H1 (cell line): ENCODE measurements at regions not wholly inside any gene's neighbourhood (a gene's known extent, or its start where the extent isn't known, plus 50 kb on each side); places are given as distances from the start of the nearest gene placed in this dataset.
"Not testable (repeated sequence)": the region's sequence is repeated elsewhere in the genome, so short reads cannot be mapped to it uniquely, and the experiment has no call there.

ENCODE experiments used
- CTCF ChIA-PET: fragments of 300-600 bp; sonication (Branson Sonifier 250); formaldehyde crosslinking; loops from one replicate; lab custom pipeline; 2021; ENCODE audit not compliant: partially characterized antibody; lab: Charles Lee
- POLR2A ChIA-PET: fragments of 300-600 bp; sonication (Branson Sonifier 250); formaldehyde crosslinking; loops from one replicate; lab custom pipeline; 2021; ENCODE audit warnings: inconsistent platforms; ENCODE audit not compliant: partially characterized antibody; lab: Charles Lee
- DNase-seq, 2 experiments: peaks; one replicate each; pipeline versions ENCODE4 v3.0.0 to v3.0.0-alpha.2; 2010 to 2022; ENCODE audit warnings: low spot score in 2 of 2, low read depth in 1 of 2, mixed read lengths in 1 of 2
- FAIRE-seq: peaks from 2 replicates; lab custom pipeline; 2011; peaks lifted over from hg19 to GRCh38; lab: Jason Lieb, UNC
- H2AFZ ChIP-seq: 2 replicates; pipeline ENCODE4 v1.8.1; 2012; ENCODE audit warnings: low read length, inconsistent platforms
- H2AK5ac ChIP-seq: 2 replicates; pipeline ENCODE4 v1.6.1; 2013; ENCODE audit warnings: low read depth, low read length
- H2BK120ac ChIP-seq: replicated peaks from 2 replicates; pipeline ENCODE3; 2013; ENCODE audit warnings: low read depth, low read length, inconsistent platforms
- H2BK12ac ChIP-seq: 2 replicates; pipeline ENCODE4 v1.6.1; 2013; ENCODE audit warnings: low read depth, low read length
- H2BK15ac ChIP-seq: 2 replicates; pipeline ENCODE4 v1.6.1; 2013; ENCODE audit warnings: low read length
- H2BK20ac ChIP-seq: 2 replicates; pipeline ENCODE4 v1.6.1; 2013; ENCODE audit warnings: low read length
- H2BK5ac ChIP-seq: 2 replicates; pipeline ENCODE4 v1.6.1; 2013; ENCODE audit warnings: low read depth, low read length
- H3K14ac ChIP-seq: 2 replicates; pipeline ENCODE4 v1.6.1; 2013; ENCODE audit warnings: inconsistent platforms; ENCODE audit not compliant: insufficient read length
- H3K18ac ChIP-seq: 2 replicates; pipeline ENCODE4 v1.6.1; 2013; ENCODE audit warnings: low read length; ENCODE audit errors: extremely low read depth
- H3K23ac ChIP-seq: 2 replicates; pipeline ENCODE4 v1.6.1; 2013; ENCODE audit warnings: inconsistent platforms; ENCODE audit not compliant: insufficient read length
- H3K23me2 ChIP-seq: 2 replicates; pipeline ENCODE4 v1.6.1; 2013; ENCODE audit warnings: low read depth, low read length
- H3K27ac ChIP-seq: 2 replicates; pipeline ENCODE4 v1.6.1; 2011; ENCODE audit warnings: low read depth, low read length, inconsistent platforms
- H3K27me3 ChIP-seq, 4 experiments: replicated peaks in 1 of 4; 1 replicate in 1 of 4; 2 replicates in 3 of 4; pipeline versions ENCODE4 v1.6.1 to v1.8.1; 2011 to 2013; ENCODE audit warnings: low read length in 3 of 4, mild to moderate bottlenecking in 3 of 4, inconsistent platforms in 2 of 4, mixed read lengths in 2 of 4, moderate library complexity in 1 of 4; ENCODE audit not compliant: control insufficient read depth in 3 of 4, insufficient read depth in 3 of 4; ENCODE audit errors: extremely low read depth in 1 of 4
- H3K36me3 ChIP-seq, 4 experiments: 2 replicates each; pipeline versions ENCODE4 v1.6.1 to v1.8.1; 2011 to 2013; ENCODE audit warnings: mild to moderate bottlenecking in 4 of 4, low read length in 3 of 4, moderate library complexity in 2 of 4, control low read depth in 1 of 4, inconsistent platforms in 1 of 4; ENCODE audit not compliant: insufficient read depth in 4 of 4, control insufficient read depth in 2 of 4
- H3K4ac ChIP-seq: replicated peaks from 2 replicates; pipeline ENCODE3; 2013; ENCODE audit warnings: low read length, low read depth, mixed read lengths, inconsistent platforms; ENCODE audit not compliant: insufficient read length
- H3K4me1 ChIP-seq, 4 experiments: replicated peaks in 1 of 4; 1 replicate in 1 of 4; 2 replicates in 3 of 4; pipeline versions ENCODE4 v1.6.1 to v1.8.1; 2011 to 2013; ENCODE audit warnings: low read length in 3 of 4, inconsistent platforms in 2 of 4, mixed read lengths in 1 of 4; ENCODE audit not compliant: insufficient read depth in 4 of 4, control insufficient read depth in 3 of 4
- H3K4me2 ChIP-seq, 2 experiments: 2 replicates each; pipeline versions ENCODE4 v1.6.1 to v1.8.1; 2011 to 2013; ENCODE audit warnings: low read depth in 2 of 2, low read length in 2 of 2, control low read depth in 1 of 2, inconsistent platforms in 1 of 2, mild to moderate bottlenecking in 1 of 2; ENCODE audit not compliant: insufficient read depth in 1 of 2
- H3K4me3 ChIP-seq, 4 experiments: fragments of 200-600, 300-600 bp in 1 of 4; sonication (generic), shearing (Covaris generic), sonication (Bioruptor Twin) in 1 of 4; 2 replicates each; pipeline versions ENCODE4 v1.5.1 to v1.8.1; 2011 to 2016; ENCODE audit warnings: low read length in 4 of 4, low read depth in 3 of 4, control low read depth in 2 of 4, inconsistent platforms in 2 of 4, mild to moderate bottlenecking in 2 of 4, mixed read lengths in 1 of 4, moderate library complexity in 1 of 4; ENCODE audit not compliant: insufficient read depth in 2 of 4; ENCODE audit errors: extremely low read depth in 1 of 4
- H3K56ac ChIP-seq: replicated peaks from 2 replicates; pipeline ENCODE3; 2013; ENCODE audit warnings: low read depth, mild to moderate bottlenecking, mixed read lengths, low read length, inconsistent platforms; ENCODE audit not compliant: insufficient read length
- H3K79me1 ChIP-seq: 2 replicates; pipeline ENCODE4 v1.6.1; 2013; ENCODE audit warnings: low read depth, low read length, control low read depth
- H3K79me2 ChIP-seq, 2 experiments: 2 replicates each; pipeline versions ENCODE4 v1.6.1 to v1.8.1; 2012 to 2013; ENCODE audit warnings: low read length in 2 of 2, mild to moderate bottlenecking in 2 of 2, inconsistent platforms in 1 of 2; ENCODE audit not compliant: insufficient read depth in 2 of 2, control insufficient read depth in 1 of 2
- H3K9ac ChIP-seq, 4 experiments: replicated peaks in 1 of 4; 1 replicate in 1 of 4; 2 replicates in 3 of 4; pipeline versions ENCODE4 v1.6.1 to v1.8.1; 2011 to 2013; ENCODE audit warnings: low read depth in 3 of 4, low read length in 3 of 4, control low read depth in 2 of 4, mild to moderate bottlenecking in 2 of 4, moderate library complexity in 2 of 4, inconsistent platforms in 1 of 4; ENCODE audit errors: extremely low read depth in 1 of 4
- H3K9me3 ChIP-seq, 2 experiments: 2 replicates each; pipeline versions ENCODE4 v1.6.1 to v1.8.1; 2012 to 2013; ENCODE audit warnings: mild to moderate bottlenecking in 2 of 2, moderate library complexity in 2 of 2, control low read depth in 1 of 2, inconsistent platforms in 1 of 2, low read depth in 1 of 2, low read length in 1 of 2, mixed read lengths in 1 of 2; ENCODE audit not compliant: insufficient read depth in 2 of 2
- H4K20me1 ChIP-seq, 2 experiments: replicated peaks in 1 of 2; 2 replicates each; pipeline versions ENCODE3 to v1.8.1; 2011 to 2013; ENCODE audit warnings: inconsistent platforms in 2 of 2, low read length in 2 of 2, mild to moderate bottlenecking in 1 of 2; ENCODE audit not compliant: insufficient read depth in 2 of 2, control insufficient read depth in 1 of 2
- H4K5ac ChIP-seq: 2 replicates; pipeline ENCODE4 v1.6.1; 2013; ENCODE audit warnings: low read length, low read depth, mixed read lengths, inconsistent platforms; ENCODE audit not compliant: insufficient read length
- H4K8ac ChIP-seq: 2 replicates; pipeline ENCODE4 v1.8.0; 2013; ENCODE audit warnings: mild to moderate bottlenecking, moderate library complexity, low read length, inconsistent platforms; ENCODE audit not compliant: insufficient read depth; ENCODE audit errors: extremely low read depth
- H4K91ac ChIP-seq: replicated peaks from 2 replicates; pipeline ENCODE3; 2013; ENCODE audit warnings: low read length, mixed read lengths, inconsistent platforms; ENCODE audit not compliant: insufficient read length
- WGBS, 2 experiments: shearing (Covaris generic) in 1 of 2; methylation state at CpG; one replicate each; pipeline versions ENCODE4 v1.1.6 to v1.1.7; 2013 to 2015; ENCODE audit warnings: low lambda C conversion rate in 2 of 2, mixed read lengths in 2 of 2, inconsistent platforms in 1 of 2, low coverage in 1 of 2, missing lambda C conversion rate in 1 of 2; ENCODE audit not compliant: insufficient replicate concordance in 2 of 2, insufficient coverage in 1 of 2, insufficient read length in 1 of 2; ENCODE audit errors: extremely low coverage in 1 of 2, missing lambda C conversion rate in 1 of 2; 5-methylcytosine and 5-hydroxymethylcytosine counted together

- H2BK120ac ChIP-seq, H3K9ac ChIP-seq, H4K5ac ChIP-seq, POLR2A ChIA-PET, H3K9me3 ChIP-seq, H3K56ac ChIP-seq, H3K23me2 ChIP-seq, H2BK12ac ChIP-seq, H3K14ac ChIP-seq, H4K91ac ChIP-seq, H3K18ac ChIP-seq, FAIRE-seq, H3K4me1 ChIP-seq, H3K4ac ChIP-seq, H3K4me2 ChIP-seq, H2BK5ac ChIP-seq, H2AK5ac ChIP-seq, H3K36me3 ChIP-seq, H2BK20ac ChIP-seq, H3K23ac ChIP-seq, H2AFZ ChIP-seq, H4K20me1 ChIP-seq, H3K4me3 ChIP-seq, H4K8ac ChIP-seq, DNase-seq, H3K79me2 ChIP-seq, H2BK15ac ChIP-seq, H3K79me1 ChIP-seq, H3K27me3 ChIP-seq, H3K27ac ChIP-seq: not testable (repeated sequence)
- CTCF ChIA-PET: interaction anchor here (1.4 to 1.6 kb wide), 4 partner anchors 28 to 141 kb away, joined by 3 to 4 read pairs (median 4); no protein-coding TSS in a partner anchor
- 96% methylated on average over 3 of the region's 3 CpGs; no CpG with 5 or more reads in 1 of the 2 experiments for WGBS, 2 experiments
Observed at GRCh38 chr1:182225755-182226154, 164.2 kb upstream of the ZNF648 start.

GRCh38 chr1:182221990-182222389 is 160.5 kb upstream of the ZNF648 start:
- H3K27me3 ChIP-seq, H3K23ac ChIP-seq, H3K36me3 ChIP-seq, CTCF ChIA-PET, H3K4me2 ChIP-seq, POLR2A ChIA-PET, H4K20me1 ChIP-seq, FAIRE-seq, H4K5ac ChIP-seq, H3K79me2 ChIP-seq, H3K4me3 ChIP-seq, H2AFZ ChIP-seq, H3K18ac ChIP-seq, H2BK20ac ChIP-seq, H2BK5ac ChIP-seq, H3K27ac ChIP-seq, H3K23me2 ChIP-seq, H2BK120ac ChIP-seq, H3K56ac ChIP-seq, H3K79me1 ChIP-seq, H3K14ac ChIP-seq, H4K8ac ChIP-seq, H2AK5ac ChIP-seq, H4K91ac ChIP-seq, H3K9ac ChIP-seq, H3K4me1 ChIP-seq, H2BK15ac ChIP-seq, H2BK12ac ChIP-seq, H3K4ac ChIP-seq, DNase-seq, H3K9me3 ChIP-seq: not testable (repeated sequence)
- 89% methylated on average over 2 of the region's 2 CpGs; no CpG with 5 or more reads in 1 of the 2 experiments for WGBS, 2 experiments
